ENCODE measurements at regions not wholly inside any gene's neighbourhood (a gene's known extent, or its start where the extent isn't known, plus 50 kb on each side); places are given as distances from the start of the nearest gene placed in this dataset.
"Not testable (repeated sequence)": the region's sequence is repeated elsewhere in the genome, so short reads cannot be mapped to it uniquely, and the experiment has no call there.

DNA sequence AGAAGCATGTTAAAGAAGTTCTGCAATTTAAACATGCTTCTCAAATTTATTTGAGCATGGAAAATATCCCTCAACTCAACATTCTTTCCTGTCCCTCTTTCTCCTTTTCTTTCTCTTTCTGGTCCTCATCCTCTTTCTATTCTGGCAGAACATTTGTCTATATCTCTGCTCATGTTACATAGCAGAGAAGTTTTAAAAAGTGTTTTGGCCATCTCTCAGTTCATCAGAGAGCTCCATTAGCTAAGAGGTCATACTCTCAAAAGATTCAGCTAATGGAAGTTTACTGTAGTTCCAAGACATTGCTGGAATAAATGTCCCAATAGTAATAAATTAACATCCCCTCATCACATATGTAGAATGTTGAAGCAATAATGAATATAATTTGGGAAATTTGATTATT is 53.5 kb downstream of the XCL2 start:
- H3K27me3 Mint-ChIP-seq, result no peaks in the 10 kb centered on the region
- peaks cover 16% of the 10 kb centered on the region for H3K4me1 Mint-ChIP-seq (ENCODE audit: low read depth)
- peaks cover 6% of the 10 kb centered on the region for H3K9me3 Mint-ChIP-seq
- no peak for DNase-seq
- H3K27ac Mint-ChIP-seq, result no peak overlapping the region
- no peak overlapping the region for H3K4me3 Mint-ChIP-seq
- H3K36me3 Mint-ChIP-seq (ENCODE audit: low read depth), result peaks cover 4% of the 10 kb centered on the region

DNA sequence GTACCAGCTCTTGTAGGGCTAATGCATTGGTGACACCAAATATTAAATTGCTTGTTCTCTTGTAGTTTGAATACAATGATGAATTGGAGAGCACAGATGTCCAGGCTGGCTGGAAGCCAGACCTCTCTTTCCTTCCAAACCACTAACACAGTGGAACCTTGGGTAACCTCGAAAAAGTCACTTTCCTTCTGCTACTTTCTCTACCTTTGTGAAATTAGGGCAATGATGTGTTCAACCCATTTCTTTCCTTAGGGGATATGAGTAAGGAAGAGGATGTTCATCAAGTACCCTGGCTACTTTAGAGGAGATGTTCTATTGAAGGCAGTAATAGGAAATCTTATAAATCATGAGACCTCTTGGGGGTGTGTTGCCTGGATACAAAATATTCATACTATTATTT is 55.7 kb downstream of the XCL2 start:
- H3K36me3 Mint-ChIP-seq (ENCODE audit: low read depth), result peaks cover 4% of the 10 kb centered on the region
- DNase-seq, result no peak
- H3K9me3 Mint-ChIP-seq, result peaks cover 6% of the 10 kb centered on the region
- no peak overlapping the region for H3K4me3 Mint-ChIP-seq
- H3K4me1 Mint-ChIP-seq (ENCODE audit: low read depth), result peaks cover 36% of the 10 kb centered on the region
- no peak overlapping the region for H3K27ac Mint-ChIP-seq
- H3K27me3 Mint-ChIP-seq, result no peaks in the 10 kb centered on the region

GRCh38 chr1:168486820-168487219 is 57.0 kb downstream of the XCL2 start:
- H3K9me3 Mint-ChIP-seq; H3K36me3 Mint-ChIP-seq (ENCODE audit: low read depth); H3K4me3 Mint-ChIP-seq; H3K27ac Mint-ChIP-seq; DNase-seq; H3K27me3 Mint-ChIP-seq: not testable (repeated sequence)
- peaks cover 40% of the 10 kb centered on the region for H3K4me1 Mint-ChIP-seq (ENCODE audit: low read depth)

DNA sequence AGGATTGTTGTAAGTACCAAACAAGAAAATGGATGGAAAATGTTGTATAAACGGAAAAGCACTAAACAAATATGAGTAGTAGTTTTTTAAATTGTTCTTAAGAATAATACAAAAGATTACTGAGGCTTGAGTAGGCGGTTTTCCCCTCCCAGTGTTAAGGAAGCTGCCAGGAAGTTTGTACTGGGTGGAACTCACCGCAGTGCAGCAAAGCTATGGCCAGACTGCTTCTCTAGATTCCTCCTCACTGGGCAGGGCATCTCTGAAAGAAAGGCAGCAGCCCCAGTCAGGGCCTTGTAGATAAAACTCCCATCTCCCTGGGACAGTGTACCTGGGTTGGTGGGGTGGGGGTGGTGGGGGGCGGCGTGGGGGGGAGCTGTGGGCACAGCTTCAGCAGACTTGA is 58.7 kb downstream of the XCL2 start:
- peaks cover 6% of the 10 kb centered on the region for H3K9me3 Mint-ChIP-seq
- H3K36me3 Mint-ChIP-seq (ENCODE audit: low read depth), result peaks cover 4% of the 10 kb centered on the region
- no peak for DNase-seq
- no peaks in the 10 kb centered on the region for H3K27me3 Mint-ChIP-seq
- peaks cover 50% of the 10 kb centered on the region for H3K4me1 Mint-ChIP-seq (ENCODE audit: low read depth)
- H3K4me3 Mint-ChIP-seq, result peak overlapping the region; percentile 23
- peak overlapping the region; percentile 75 for H3K27ac Mint-ChIP-seq

DNA sequence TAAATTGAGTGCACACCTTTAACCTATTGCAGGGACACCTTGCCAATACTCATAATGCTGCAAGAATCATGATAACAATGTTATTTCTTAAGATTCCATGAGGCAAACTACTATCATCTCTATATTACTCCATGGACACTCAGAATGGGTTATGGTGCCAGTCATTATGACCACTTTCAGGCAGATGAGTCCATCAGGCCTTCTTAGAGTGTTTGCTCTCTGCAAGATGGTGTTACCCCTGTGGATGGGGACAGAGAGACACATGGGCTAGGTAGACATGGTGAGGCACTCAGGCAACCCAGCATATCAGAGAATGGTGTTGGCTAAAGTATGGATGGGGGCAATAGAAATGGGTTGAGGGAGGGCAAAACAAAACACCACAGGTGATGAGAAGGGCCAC is 59.7 kb downstream of the XCL2 start:
- Mint-ChIP-seq H3K4me3 (no peak overlapping the region), H3K27ac (peak overlapping the region; percentile 73), H3K4me1 (ENCODE audit: low read depth) (peaks cover 54% of the 10 kb centered on the region), H3K9me3 (peaks cover 6% of the 10 kb centered on the region), H3K27me3 (no peaks in the 10 kb centered on the region), H3K36me3 (ENCODE audit: low read depth) (peaks cover 4% of the 10 kb centered on the region)
- DNase-seq, result no peak

DNA sequence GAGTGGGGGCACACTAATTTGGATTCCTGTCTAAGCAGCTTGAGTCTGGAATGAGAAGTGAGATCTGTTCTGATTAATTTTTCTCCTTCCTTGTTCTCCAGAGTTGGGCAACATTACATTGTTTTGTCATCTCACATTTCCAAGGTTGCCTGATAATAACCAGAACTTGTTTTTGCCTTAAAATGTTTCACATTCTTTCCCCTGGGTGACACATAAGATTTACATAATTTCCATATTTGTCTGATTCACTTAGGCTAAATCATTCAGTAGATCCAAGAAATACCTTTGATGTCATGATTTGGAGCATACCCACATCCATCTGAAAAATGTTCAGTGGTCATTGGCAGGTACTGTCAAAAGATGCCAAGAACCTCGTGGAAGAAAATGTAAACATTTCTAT is 60.3 kb downstream of the XCL2 start:
- Mint-ChIP-seq H3K4me3 (no peak overlapping the region), H3K9me3 (peaks cover 6% of the 10 kb centered on the region), H3K36me3 (ENCODE audit: low read depth) (peaks cover 4% of the 10 kb centered on the region), H3K27me3 (no peaks in the 10 kb centered on the region), H3K4me1 (ENCODE audit: low read depth) (peaks cover 55% of the 10 kb centered on the region), H3K27ac (peak overlapping the region; percentile 30)
- no peak for DNase-seq

DNA sequence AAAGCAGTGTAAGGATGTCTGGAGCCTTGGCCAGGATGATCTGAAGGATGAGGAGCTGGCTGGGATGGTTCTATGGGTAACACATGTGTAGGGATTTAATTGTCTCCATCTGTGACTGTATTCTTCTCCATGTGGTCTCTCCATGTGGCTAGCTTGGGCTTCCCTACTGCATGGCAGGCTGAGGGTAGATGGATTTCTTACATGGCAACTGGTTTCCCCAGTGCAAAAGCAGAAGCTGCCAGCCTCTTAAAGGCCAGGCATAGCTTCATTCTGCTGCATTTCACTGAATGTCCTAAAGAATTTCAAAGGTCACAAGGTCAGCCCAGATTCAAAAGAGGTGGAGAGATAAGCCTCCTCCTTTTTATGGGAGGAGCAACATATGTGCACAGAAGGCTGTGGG is 61.7 kb downstream of the XCL2 start:
- Mint-ChIP-seq H3K9me3 (peaks cover 6% of the 10 kb centered on the region), H3K4me1 (ENCODE audit: low read depth) (peaks cover 61% of the 10 kb centered on the region), H3K36me3 (ENCODE audit: low read depth) (peaks cover 4% of the 10 kb centered on the region), H3K27me3 (no peaks in the 10 kb centered on the region), H3K4me3 (no peak overlapping the region), H3K27ac (no peak overlapping the region)
- no peak for DNase-seq

DNA sequence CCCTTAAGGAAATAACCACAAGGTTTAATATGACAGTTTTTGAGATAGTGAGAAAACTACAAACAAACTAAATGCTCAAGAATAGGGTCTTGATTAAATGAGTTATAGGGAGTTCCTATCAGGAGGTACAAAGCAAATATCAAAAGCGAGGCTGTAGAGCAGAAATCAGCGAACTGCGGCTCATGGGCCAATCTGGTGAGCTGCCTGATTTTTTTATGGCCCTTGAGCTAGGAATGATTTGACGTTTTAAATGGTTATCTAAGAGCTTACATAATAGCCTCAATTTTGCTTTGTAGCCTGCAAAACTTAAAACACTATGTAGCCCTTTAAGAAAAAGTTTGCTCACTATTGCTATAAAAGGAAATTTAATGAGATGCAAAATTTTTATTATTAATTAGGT is 62.2 kb downstream of the XCL2 start:
- Mint-ChIP-seq H3K9me3 (peaks cover 6% of the 10 kb centered on the region), H3K36me3 (ENCODE audit: low read depth) (peaks cover 4% of the 10 kb centered on the region), H3K4me1 (ENCODE audit: low read depth) (peaks cover 65% of the 10 kb centered on the region), H3K4me3 (no peak overlapping the region), H3K27ac (no peak overlapping the region), H3K27me3 (no peaks in the 10 kb centered on the region)
- no peak for DNase-seq

DNA sequence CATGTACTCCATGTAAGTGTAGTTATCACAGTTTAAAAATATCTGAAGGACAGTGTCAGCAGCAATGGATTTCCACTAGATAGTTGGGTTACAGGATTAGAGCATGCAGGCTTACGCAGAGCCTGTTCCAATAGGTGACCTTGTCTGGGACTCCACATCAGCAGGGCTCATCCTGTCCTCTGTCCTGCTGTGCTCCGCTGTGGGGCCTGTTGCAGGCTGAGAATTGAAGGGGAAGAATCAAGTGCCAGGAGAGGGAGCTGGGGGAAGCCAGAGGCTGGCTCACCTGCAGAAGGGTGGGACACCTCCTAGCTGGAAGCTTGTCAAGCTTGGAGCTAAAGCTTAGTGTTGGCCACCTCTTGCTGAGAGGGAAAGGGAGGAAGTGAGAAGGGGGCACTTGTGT is 62.8 kb downstream of the XCL2 start:
- no peaks in the 10 kb centered on the region for H3K36me3 Mint-ChIP-seq (ENCODE audit: low read depth)
- peaks cover under 1% of the 10 kb centered on the region for H3K9me3 Mint-ChIP-seq
- no peak for DNase-seq
- H3K4me1 Mint-ChIP-seq (ENCODE audit: low read depth), result peaks cover 62% of the 10 kb centered on the region
- H3K4me3 Mint-ChIP-seq, result no peak overlapping the region
- no peak overlapping the region for H3K27ac Mint-ChIP-seq
- H3K27me3 Mint-ChIP-seq, result no peaks in the 10 kb centered on the region

DNA sequence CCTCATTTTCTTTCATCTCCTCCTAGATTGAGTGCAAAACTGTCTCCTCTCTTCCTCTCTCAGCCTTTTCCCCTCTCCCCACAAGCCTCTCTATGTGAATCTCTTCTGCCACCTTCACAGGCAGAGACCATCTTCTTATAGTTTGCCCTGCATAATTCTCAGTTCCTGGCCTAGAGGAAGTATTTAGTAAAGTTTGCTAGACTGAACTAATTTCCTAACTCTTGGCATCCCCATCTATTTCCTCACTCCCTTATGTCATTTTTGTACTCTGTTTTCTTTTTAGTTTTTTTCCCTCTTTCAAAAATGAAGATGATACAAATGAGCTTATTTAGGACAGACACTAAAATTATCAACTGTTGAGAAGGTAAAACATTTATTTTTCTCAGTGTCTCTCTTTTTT is 66.0 kb downstream of the XCL2 start:
- no peak for DNase-seq
- Mint-ChIP-seq H3K4me1 (ENCODE audit: low read depth) (peaks cover 33% of the 10 kb centered on the region), H3K4me3 (no peak overlapping the region), H3K9me3 (peaks cover 4% of the 10 kb centered on the region), H3K36me3 (ENCODE audit: low read depth) (no peaks in the 10 kb centered on the region), H3K27ac (no peak overlapping the region), H3K27me3 (no peaks in the 10 kb centered on the region)

DNA sequence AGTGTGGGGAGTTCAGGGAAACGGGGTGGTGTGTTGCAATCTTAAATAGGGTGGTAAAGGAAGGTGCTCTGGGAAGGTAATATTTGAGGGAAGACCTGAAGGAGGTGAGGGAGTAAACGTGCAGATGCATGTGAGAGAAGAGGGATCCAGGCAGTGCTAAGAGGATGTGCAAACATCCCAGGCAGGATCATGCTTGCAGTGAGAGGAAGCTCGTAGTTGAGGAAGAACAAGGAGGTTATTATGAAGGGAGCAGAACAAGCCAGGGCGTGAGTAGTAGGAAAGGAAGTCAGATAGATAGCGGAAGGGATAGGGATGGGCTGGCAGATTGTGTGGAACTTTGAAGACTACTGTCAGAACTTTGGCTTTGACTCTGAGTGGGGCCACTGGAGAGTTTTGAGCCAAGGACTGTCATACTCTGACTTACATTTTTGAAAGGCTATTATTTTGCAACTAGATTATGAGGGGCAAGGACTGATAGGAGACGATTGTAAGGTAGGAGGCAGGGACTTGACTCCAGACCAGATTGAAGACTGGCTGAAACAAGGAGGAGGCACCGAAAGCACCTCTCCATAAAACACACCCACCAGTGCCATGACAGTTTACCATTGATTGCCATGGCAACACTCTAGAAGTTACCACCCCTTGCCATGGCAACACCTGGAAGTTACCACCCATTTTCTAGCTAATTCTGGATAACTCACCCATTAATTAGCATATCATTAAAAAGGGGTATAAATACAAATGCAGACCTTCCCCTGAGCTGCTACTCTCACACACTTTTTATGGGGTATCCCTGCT is 67.0 kb downstream of the XCL2 start:
- Mint-ChIP-seq H3K9me3 (peaks cover 4% of the 10 kb centered on the region), H3K4me1 (ENCODE audit: low read depth) (peaks cover 32% of the 10 kb centered on the region), H3K27me3 (no peaks in the 10 kb centered on the region), H3K4me3 (no peak overlapping the region), H3K36me3 (ENCODE audit: low read depth) (no peaks in the 10 kb centered on the region), H3K27ac (no peak overlapping the region)
- DNase-seq, result no peak

DNA sequence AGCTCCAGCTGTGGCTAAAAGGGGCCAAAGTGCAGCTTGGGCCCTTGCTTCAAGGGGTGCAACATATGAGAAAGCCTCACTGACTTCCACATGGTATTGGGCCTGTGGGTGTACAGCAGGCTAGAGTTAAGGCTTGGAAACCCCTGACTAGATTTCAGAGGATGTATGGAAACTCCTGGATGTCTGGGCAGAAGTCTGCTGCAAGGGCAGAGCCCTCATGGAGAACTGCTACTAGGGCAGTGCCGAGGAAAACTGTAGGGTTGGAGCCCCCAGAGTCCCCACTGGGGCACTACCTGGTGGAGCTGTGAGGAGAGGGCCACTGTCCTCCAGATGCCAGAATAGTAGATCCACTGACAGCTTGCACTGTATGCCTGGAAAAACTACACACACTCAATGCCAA is 69.5 kb downstream of the XCL2 start:
- no peaks in the 10 kb centered on the region for H3K36me3 Mint-ChIP-seq (ENCODE audit: low read depth)
- no peak overlapping the region for H3K27ac Mint-ChIP-seq
- H3K27me3 Mint-ChIP-seq, result no peaks in the 10 kb centered on the region
- H3K4me1 Mint-ChIP-seq (ENCODE audit: low read depth), result peaks cover 38% of the 10 kb centered on the region
- peaks cover 4% of the 10 kb centered on the region for H3K9me3 Mint-ChIP-seq
- H3K4me3 Mint-ChIP-seq, result no peak overlapping the region
- no peak for DNase-seq

DNA sequence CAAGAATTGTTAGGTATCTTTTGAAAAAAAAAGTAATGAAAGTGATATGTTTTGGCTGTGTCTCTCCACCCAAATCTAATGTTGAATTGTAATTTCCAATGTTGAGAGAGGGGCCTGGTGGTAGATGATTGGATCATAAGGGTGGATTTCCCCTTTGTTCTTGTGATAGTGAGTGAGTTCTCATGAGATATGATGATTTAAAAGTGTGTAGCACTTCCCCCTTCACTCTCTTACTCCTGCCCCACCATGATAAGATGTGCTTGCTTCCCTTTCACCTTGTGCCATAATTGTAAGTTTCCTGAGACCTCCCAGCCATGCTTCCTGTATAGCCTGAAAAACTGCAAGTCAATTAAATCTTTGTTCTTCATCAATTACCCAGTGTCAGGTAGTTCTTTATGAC is 70.7 kb downstream of the XCL2 start:
- no peaks in the 10 kb centered on the region for H3K27me3 Mint-ChIP-seq

GRCh38 chr1:168472223-168472622 is 71.6 kb downstream of the XCL2 start:
- no peak overlapping the region for H3K27ac Mint-ChIP-seq
- H3K36me3 Mint-ChIP-seq (ENCODE audit: low read depth), result no peaks in the 10 kb centered on the region
- peaks cover 4% of the 10 kb centered on the region for H3K9me3 Mint-ChIP-seq
- no peak for DNase-seq
- no peaks in the 10 kb centered on the region for H3K27me3 Mint-ChIP-seq
- H3K4me3 Mint-ChIP-seq, result no peak overlapping the region
- H3K4me1 Mint-ChIP-seq (ENCODE audit: low read depth), result peaks cover 47% of the 10 kb centered on the region

More for the DNA sequence above, 70.7 kb downstream of the XCL2 start:
- Mint-ChIP-seq H3K27ac (no peak overlapping the region), H3K4me3 (no peak overlapping the region), H3K9me3 (peaks cover 4% of the 10 kb centered on the region), H3K4me1 (ENCODE audit: low read depth) (peaks cover 47% of the 10 kb centered on the region), H3K36me3 (ENCODE audit: low read depth) (no peaks in the 10 kb centered on the region)
- DNase-seq, result no peak

GRCh38 chr1:168470901-168471431 is 72.8 kb downstream of the XCL2 start:
- H3K27ac Mint-ChIP-seq, result peak overlapping the region; percentile 67

More at GRCh38 chr1:168470901-168471431, 72.8 kb downstream of the XCL2 start:
- no peak for DNase-seq
- Mint-ChIP-seq H3K9me3 (peaks cover 4% of the 10 kb centered on the region), H3K27me3 (no peaks in the 10 kb centered on the region), H3K4me1 (ENCODE audit: low read depth) (peaks cover 52% of the 10 kb centered on the region), H3K36me3 (ENCODE audit: low read depth) (no peaks in the 10 kb centered on the region), H3K4me3 (no peak overlapping the region)

Data from activated T-cell treated with anti-CD3 and anti-CD28 coated beads, Interleukin-2, amount 50 U/mL, for 24 hours (primary cell).